Neuronal stem cell (in vitro differentiated cells): ENCODE measurements at regions not wholly inside any gene's neighbourhood (a gene's known extent, or its start where the extent isn't known, plus 50 kb on each side); places are given as distances from the start of the nearest gene placed in this dataset.

Source experiments
- DNase-seq: peaks from one replicate; pipeline ENCODE4 v3.0.0-alpha.2; 2013; ENCODE audit warnings: low spot score
- H2AFZ ChIP-seq: one replicate; pipeline ENCODE4 v1.6.1; 2013; ENCODE audit warnings: mild to moderate bottlenecking, low read length, inconsistent platforms
- H2AK5ac ChIP-seq: 2 replicates; pipeline ENCODE4 v1.6.1; 2013; ENCODE audit warnings: low read depth, mild to moderate bottlenecking, inconsistent platforms, low read length, moderate library complexity, mixed read lengths
- H2BK120ac ChIP-seq: 2 replicates; pipeline ENCODE4 v1.6.1; 2013; ENCODE audit warnings: low read depth, mild to moderate bottlenecking, inconsistent platforms, low read length, moderate library complexity, mixed read lengths
- H2BK12ac ChIP-seq: one replicate; pipeline ENCODE4 v1.6.1; 2013; ENCODE audit warnings: low read length, inconsistent platforms
- H2BK15ac ChIP-seq: 2 replicates; pipeline ENCODE4 v1.6.1; 2013; ENCODE audit warnings: mild to moderate bottlenecking, low read length, inconsistent platforms, mixed read lengths
- H2BK5ac ChIP-seq: one replicate; pipeline ENCODE4 v1.6.1; 2013; ENCODE audit warnings: inconsistent platforms, mild to moderate bottlenecking, low read length, moderate library complexity
- H3K14ac ChIP-seq: one replicate; pipeline ENCODE4 v1.6.1; 2013; ENCODE audit warnings: low read length, inconsistent platforms
- H3K18ac ChIP-seq: 2 replicates; pipeline ENCODE4 v1.6.1; 2013; ENCODE audit warnings: low read length, inconsistent platforms
- H3K23ac ChIP-seq: 2 replicates; pipeline ENCODE4 v1.6.1; 2013; ENCODE audit warnings: low read depth, mild to moderate bottlenecking, mixed read lengths, low read length, inconsistent platforms; ENCODE audit not compliant: poor library complexity
- H3K27ac ChIP-seq: replicated peaks from 3 replicates; pipeline ENCODE4 v1.5.1; 2013; ENCODE audit warnings: low read length, inconsistent platforms
- H3K27me3 ChIP-seq, 3 experiments: 2 replicates each; pipeline ENCODE4 v1.6.1; 2013; ENCODE audit warnings: low read length in 3 of 3, mild to moderate bottlenecking in 2 of 3, inconsistent platforms in 1 of 3, low read depth in 1 of 3, mixed read lengths in 1 of 3, moderate library complexity in 1 of 3; ENCODE audit not compliant: control insufficient read depth in 3 of 3, insufficient read depth in 3 of 3
- H3K36me3 ChIP-seq, 2 donors: replicated peaks in 1 of 2; 2 replicates each; pipeline ENCODE4 v1.6.1; 2013; ENCODE audit warnings: low read length in 2 of 2; ENCODE audit not compliant: control insufficient read depth in 2 of 2, insufficient read depth in 2 of 2
- H3K4ac ChIP-seq: 2 replicates; pipeline ENCODE4 v1.6.1; 2013; ENCODE audit warnings: inconsistent platforms, mild to moderate bottlenecking, low read length, moderate library complexity
- H3K4me1 ChIP-seq, 2 donors: 1 replicate in 1 of 2; 2 replicates in 1 of 2; pipeline ENCODE4 v1.6.1; 2013; ENCODE audit warnings: low read length in 2 of 2, low read depth in 1 of 2; ENCODE audit not compliant: control insufficient read depth in 2 of 2, insufficient read depth in 1 of 2
- H3K4me2 ChIP-seq: one replicate; pipeline ENCODE4 v1.6.1; 2013; ENCODE audit warnings: mild to moderate bottlenecking, low read length, inconsistent platforms; ENCODE audit not compliant: insufficient read depth, poor library complexity, severe bottlenecking
- H3K4me3 ChIP-seq, 2 donors: 2 replicates each; pipeline ENCODE4 v1.5.1; 2013; ENCODE audit warnings: low read length in 2 of 2, mild to moderate bottlenecking in 2 of 2, inconsistent platforms in 1 of 2, moderate library complexity in 1 of 2
- H3K79me1 ChIP-seq: one replicate; pipeline ENCODE4 v1.6.1; 2013; ENCODE audit warnings: low read depth, mild to moderate bottlenecking, inconsistent platforms, low read length, moderate library complexity
- H3K9ac ChIP-seq: one replicate; pipeline ENCODE4 v1.6.1; 2013; ENCODE audit warnings: mild to moderate bottlenecking, low read depth, low read length, inconsistent platforms; ENCODE audit not compliant: poor library complexity
- H3K9me3 ChIP-seq, 2 donors: replicated peaks in 1 of 2; 2 replicates each; pipeline versions ENCODE3 to v1.6.1; 2013; ENCODE audit warnings: low read length in 2 of 2, mild to moderate bottlenecking in 2 of 2, inconsistent platforms in 1 of 2, low read depth in 1 of 2, mixed read lengths in 1 of 2, moderate library complexity in 1 of 2; ENCODE audit not compliant: control insufficient read depth in 2 of 2, insufficient read depth in 1 of 2
- H4K8ac ChIP-seq: one replicate; pipeline ENCODE4 v1.6.1; 2013; ENCODE audit warnings: low read depth, mild to moderate bottlenecking, inconsistent platforms, low read length, moderate library complexity
- H4K91ac ChIP-seq: one replicate; pipeline ENCODE4 v1.6.1; 2013; ENCODE audit warnings: low read length, low read depth, mild to moderate bottlenecking, inconsistent platforms; ENCODE audit not compliant: poor library complexity
- WGBS, 2 donors: extraction: QIAGEN DNeasy Blood & Tissue Kit; methylation state at CpG; one replicate each; pipeline ENCODE4 v1.1.7; 2013; ENCODE audit warnings: missing lambda C conversion rate in 2 of 2, mixed read lengths in 1 of 2; ENCODE audit not compliant: insufficient read length in 2 of 2, insufficient replicate concordance in 1 of 2; ENCODE audit errors: extremely low coverage in 2 of 2; 5-methylcytosine and 5-hydroxymethylcytosine counted together

- Histone ChIP-seq H3K14ac (no peak overlapping the region), H3K36me3 (no peaks in the 10 kb centered on the region), H3K27ac (no peak overlapping the region), H2BK15ac (no peak overlapping the region), H3K9me3 (no peaks in the 10 kb centered on the region), H3K4me3 (no peak overlapping the region), H3K4me2 (no peak overlapping the region), H2BK120ac (no peak overlapping the region), H3K23ac (no peak overlapping the region), H3K18ac (no peak overlapping the region), H2AFZ (no peak overlapping the region), H2BK12ac (no peak overlapping the region), H2AK5ac (no peak overlapping the region), H4K91ac (no peak overlapping the region), H2BK5ac (no peak overlapping the region), H3K4me1 (no peaks in the 10 kb centered on the region), H3K4ac (no peak overlapping the region), H3K9ac (no peak overlapping the region), H4K8ac (no peak overlapping the region), H3K27me3 (no peaks in the 10 kb centered on the region), H3K79me1 (no peaks in the 10 kb centered on the region)
- DNase-seq: no peak
- WGBS, 2 donors: no CpG with 5 or more reads among the region's 4 CpGs
Observed at GRCh38 chr12:115303723-115304309, 619.8 kb upstream of the TBX3 start.

- Histone ChIP-seq H3K9ac (no peak overlapping the region), H3K27ac (no peak overlapping the region), H3K4me1 (peaks cover 0 to 2% of the 10 kb centered on the region in 2 donors), H3K4ac (no peak overlapping the region), H3K4me2 (no peak overlapping the region), H3K27me3 (no peaks in the 10 kb centered on the region), H2BK12ac (no peak overlapping the region), H3K14ac (no peak overlapping the region), H2BK15ac (no peak overlapping the region), H4K91ac (no peak overlapping the region), H3K36me3 (no peaks in the 10 kb centered on the region), H3K79me1 (no peaks in the 10 kb centered on the region), H2BK5ac (no peak overlapping the region), H2AK5ac (no peak overlapping the region), H2BK120ac (no peak overlapping the region), H2AFZ (no peak overlapping the region), H3K4me3 (no peak overlapping the region), H3K18ac (no peak overlapping the region), H3K9me3 (no peaks in the 10 kb centered on the region), H3K23ac (no peak overlapping the region), H4K8ac (no peak overlapping the region)
- peak; percentile 2 for DNase-seq
- no CpG with 5 or more reads among the region's 2 CpGs for WGBS, 2 donors
Observed at GRCh38 chr12:115297445-115297844, 613.5 kb upstream of the TBX3 start.

- no peak overlapping the region for H2AK5ac ChIP-seq
- no peaks in the 10 kb centered on the region for H3K36me3 ChIP-seq
- no peaks in the 10 kb centered on the region for H3K9me3 ChIP-seq
- no peak overlapping the region for H2AFZ ChIP-seq
- H3K4me3 ChIP-seq: no peak overlapping the region
- no peak overlapping the region for H3K18ac ChIP-seq
- no peak overlapping the region for H4K8ac ChIP-seq
- no peaks in the 10 kb centered on the region for H3K27me3 ChIP-seq
- no peak overlapping the region for H2BK12ac ChIP-seq
- H3K14ac ChIP-seq: no peak overlapping the region
- H3K23ac ChIP-seq: no peak overlapping the region
- peaks cover 0 to 2% of the 10 kb centered on the region in 2 donors for H3K4me1 ChIP-seq
- no peak for DNase-seq
- no peaks in the 10 kb centered on the region for H3K79me1 ChIP-seq
- no peak overlapping the region for H4K91ac ChIP-seq
- WGBS, 2 donors: no CpG with 5 or more reads among the region's 5 CpGs
- H3K9ac ChIP-seq: no peak overlapping the region
- H3K4me2 ChIP-seq: no peak overlapping the region
- H2BK120ac ChIP-seq: no peak overlapping the region
- H3K27ac ChIP-seq: no peak overlapping the region
- H2BK15ac ChIP-seq: no peak overlapping the region
- no peak overlapping the region for H3K4ac ChIP-seq
- no peak overlapping the region for H2BK5ac ChIP-seq
Observed at GRCh38 chr12:115296613-115297198, 612.7 kb upstream of the TBX3 start.

GRCh38 chr12:115295886-115296285 lies 611.9 kb upstream of the TBX3 start:
- no peak overlapping the region for H3K14ac ChIP-seq
- peaks cover 0 to 2% of the 10 kb centered on the region in 2 donors for H3K4me1 ChIP-seq
- whole genome bisulfite sequencing, 2 donors: no CpG with 5 or more reads among the region's 3 CpGs
- no peak overlapping the region for H2AFZ ChIP-seq
- no peak overlapping the region for H3K9ac ChIP-seq
- no peak for DNase-seq
- H4K91ac ChIP-seq: no peak overlapping the region
- H3K27me3 ChIP-seq: no peaks in the 10 kb centered on the region
- H2BK15ac ChIP-seq: no peak overlapping the region
- no peaks in the 10 kb centered on the region for H3K36me3 ChIP-seq
- no peak overlapping the region for H2BK120ac ChIP-seq
- no peaks in the 10 kb centered on the region for H3K79me1 ChIP-seq
- no peak overlapping the region for H3K23ac ChIP-seq
- no peak overlapping the region for H3K18ac ChIP-seq
- H4K8ac ChIP-seq: no peak overlapping the region
- no peak overlapping the region for H3K4ac ChIP-seq
- H3K27ac ChIP-seq: no peak overlapping the region
- H3K4me2 ChIP-seq: no peak overlapping the region
- H2BK5ac ChIP-seq: no peak overlapping the region
- H3K9me3 ChIP-seq: no peaks in the 10 kb centered on the region
- H3K4me3 ChIP-seq: no peak overlapping the region
- no peak overlapping the region for H2BK12ac ChIP-seq
- no peak overlapping the region for H2AK5ac ChIP-seq
